ENCODE measurements at regions not wholly inside any gene's neighbourhood (a gene's known extent, or its start where the extent isn't known, plus 50 kb on each side); places are given as distances from the start of the nearest gene placed in this dataset.

DNA sequence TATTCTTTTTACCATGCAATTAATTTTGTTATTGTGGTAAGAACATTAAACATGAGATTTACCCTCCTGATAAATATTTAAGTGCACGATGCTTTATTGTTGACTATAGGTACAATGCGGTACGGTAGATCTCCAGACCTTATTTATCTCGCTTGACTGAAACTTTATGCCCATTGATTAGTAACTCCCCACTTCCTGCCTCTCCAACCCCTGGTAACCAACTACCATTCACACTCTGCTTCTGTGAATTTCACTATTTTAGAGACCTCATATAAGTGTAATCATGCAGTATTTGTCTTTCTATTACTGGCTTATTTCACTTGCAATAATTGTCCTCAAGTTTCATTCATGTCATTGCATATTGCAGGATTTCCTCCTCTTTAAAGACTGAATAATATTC is 195.7 kb upstream of the ID2 start:
- DNase-seq (ENCODE audit: low spot score), result no peak

GRCh38 chr2:8487461-8487932 is 194.4 kb upstream of the ID2 start:
- DNase-seq (ENCODE audit: low spot score), result no peak

DNA sequence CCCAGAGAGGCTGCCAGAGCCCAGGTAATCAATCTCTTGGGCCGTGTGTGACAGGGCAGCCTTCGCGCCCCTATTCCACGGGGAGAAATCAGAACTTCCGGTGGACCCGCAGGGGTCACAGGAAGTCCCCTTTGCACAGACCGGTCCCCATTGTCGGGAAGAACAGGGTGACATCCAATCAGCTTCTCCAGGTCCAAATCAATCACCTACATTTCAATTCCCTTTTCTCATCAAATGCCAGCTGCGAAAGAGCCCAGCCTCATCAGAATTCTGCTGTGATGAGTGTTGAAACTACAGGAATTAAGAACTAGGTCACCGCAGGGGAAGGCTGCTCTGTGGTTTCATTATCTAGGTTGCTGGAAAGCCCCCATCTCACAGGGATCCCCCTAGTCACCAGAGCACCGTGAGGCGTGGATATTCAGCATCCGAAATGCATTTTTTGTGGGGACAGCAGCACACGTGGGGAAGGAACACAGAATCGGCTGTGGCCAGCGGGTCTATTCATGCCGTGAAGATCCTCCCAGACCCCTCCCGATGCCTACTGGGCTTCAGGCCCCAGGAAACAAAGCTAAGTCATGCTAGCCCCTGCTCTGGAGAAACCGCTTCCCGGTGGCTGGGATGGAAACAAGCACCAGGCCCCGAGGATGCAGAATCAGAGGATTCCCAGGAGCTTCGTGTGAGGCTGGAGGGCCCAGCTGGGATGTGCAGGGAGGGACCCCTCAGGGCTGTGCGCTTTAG is 193.7 kb upstream of the ID2 start:
- no peak for DNase-seq (ENCODE audit: low spot score)

DNA sequence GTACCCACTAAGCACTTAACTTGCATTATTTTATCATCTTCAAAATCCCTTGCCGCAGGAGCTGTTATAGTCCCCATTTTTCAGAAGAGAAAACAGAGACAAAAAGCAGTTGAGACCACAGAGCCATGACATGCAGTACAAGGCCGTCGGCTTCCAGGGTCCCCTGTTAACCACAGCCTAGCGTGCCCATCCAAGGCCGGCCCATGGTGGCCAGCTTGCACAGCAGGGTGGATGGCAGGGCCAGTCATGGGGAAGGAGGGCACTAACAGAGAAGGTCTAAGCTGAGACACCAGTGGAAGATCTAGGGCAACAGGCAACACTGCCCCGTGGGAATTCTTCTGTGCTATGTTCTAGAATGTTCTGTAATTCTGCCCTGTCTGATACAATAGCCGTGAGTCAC is 192.6 kb upstream of the ID2 start:
- DNase-seq (ENCODE audit: low spot score), result no peak

GRCh38 chr2:8489751-8490150 is 192.1 kb upstream of the ID2 start:
- no peak for DNase-seq (ENCODE audit: low spot score)

DNA sequence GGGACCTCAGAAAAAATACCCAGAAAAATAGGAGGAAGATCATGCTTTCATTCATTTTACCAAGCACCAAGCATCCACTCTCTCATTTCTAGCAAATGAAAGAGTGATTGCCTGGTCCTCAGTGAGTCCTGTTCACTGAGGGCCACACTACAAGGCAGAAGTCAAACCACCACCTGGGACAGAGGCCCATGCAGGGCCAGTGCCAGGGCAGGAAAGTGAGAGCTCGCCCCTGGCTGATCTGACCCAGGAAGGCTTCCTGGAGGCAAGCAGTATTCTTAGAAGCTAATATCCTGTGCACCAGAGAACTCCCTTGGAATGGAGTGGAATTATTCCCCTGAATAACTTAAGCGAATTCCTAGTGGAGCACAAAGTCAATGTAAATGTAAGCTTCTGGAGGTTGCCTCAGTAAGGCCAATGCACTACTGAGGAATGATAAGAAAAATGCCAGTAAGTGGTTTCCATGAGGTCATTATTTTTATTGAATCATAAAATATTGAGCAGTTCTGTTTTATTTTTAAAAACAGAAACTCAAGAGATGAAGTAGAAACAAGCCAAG is 191.6 kb upstream of the ID2 start:
- DNase-seq (ENCODE audit: low spot score), result peak; percentile 37

DNA sequence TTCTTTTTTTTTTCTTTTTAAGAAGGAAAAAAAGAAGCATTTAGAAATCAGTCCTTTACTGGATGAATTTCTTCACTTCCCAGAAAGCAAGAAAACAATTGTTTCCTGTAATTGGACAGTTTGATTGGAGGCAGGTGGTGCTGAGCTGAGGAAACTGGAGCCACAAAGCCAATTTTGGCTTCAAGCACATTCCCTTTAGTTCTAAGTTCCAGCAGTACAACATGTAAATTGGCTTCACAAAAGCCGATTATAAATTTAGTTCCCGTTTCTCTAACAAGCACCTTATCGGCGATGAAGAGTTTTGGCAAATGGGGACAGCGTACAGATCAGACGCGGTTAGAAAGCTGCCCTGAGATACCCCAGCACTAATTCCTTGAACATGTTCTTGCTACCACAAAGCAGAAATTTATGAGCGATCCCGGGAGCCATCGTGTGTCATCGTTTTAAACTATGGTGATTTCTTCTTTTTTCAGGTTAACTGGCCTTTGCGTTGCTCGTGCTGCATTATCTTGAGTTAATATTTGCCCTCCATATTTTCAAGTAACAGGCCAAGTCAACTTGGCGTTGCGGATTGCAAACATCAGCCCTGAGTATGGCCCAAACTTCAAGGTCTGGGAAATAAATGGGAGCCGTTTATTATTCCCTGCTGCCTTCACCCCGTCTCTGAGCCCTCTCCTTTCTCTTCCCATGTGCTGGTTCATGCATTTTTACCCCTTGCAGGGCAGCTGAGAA is 190.4 kb upstream of the ID2 start:
- DNase-seq (ENCODE audit: low spot score), result no peak

GRCh38 chr2:8494151-8494550 is 187.7 kb upstream of the ID2 start:
- no peak for DNase-seq (ENCODE audit: low spot score)

GRCh38 chr2:8494589-8494988 is 187.3 kb upstream of the ID2 start:
- DNase-seq (ENCODE audit: low spot score), result no peak

GRCh38 chr2:8495189-8495989 is 186.5 kb upstream of the ID2 start:
- DNase-seq (ENCODE audit: low spot score), result no peak

DNA sequence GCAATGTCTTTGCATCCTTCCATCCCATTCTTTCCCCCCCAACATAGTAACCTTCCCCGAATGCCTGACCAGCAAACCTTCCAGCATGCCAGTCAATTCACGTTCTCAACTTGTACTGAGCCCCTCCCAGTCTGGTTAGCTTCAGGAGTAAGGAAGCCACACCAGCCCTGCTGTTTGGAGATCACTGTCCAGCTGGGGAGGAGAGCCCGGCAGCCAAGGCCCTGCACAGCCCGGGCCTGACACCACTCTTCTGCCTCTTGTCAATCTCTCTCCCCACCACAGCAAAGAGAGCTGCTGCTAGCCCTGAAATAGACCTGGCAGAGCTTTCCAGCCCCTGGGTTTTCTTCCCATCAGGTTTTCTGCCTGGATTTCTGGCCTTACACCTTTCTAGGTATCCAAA is 185.8 kb upstream of the ID2 start:
- DNase-seq (ENCODE audit: low spot score), result peak; percentile 29

GRCh38 chr2:8496617-8497016 is 185.2 kb upstream of the ID2 start:
- no peak for DNase-seq (ENCODE audit: low spot score)

- DNase-seq (ENCODE audit: low spot score), result no peak
These were observed 182.9 kb upstream of the ID2 start for GRCh38 chr2:8498994-8499393.

DNA sequence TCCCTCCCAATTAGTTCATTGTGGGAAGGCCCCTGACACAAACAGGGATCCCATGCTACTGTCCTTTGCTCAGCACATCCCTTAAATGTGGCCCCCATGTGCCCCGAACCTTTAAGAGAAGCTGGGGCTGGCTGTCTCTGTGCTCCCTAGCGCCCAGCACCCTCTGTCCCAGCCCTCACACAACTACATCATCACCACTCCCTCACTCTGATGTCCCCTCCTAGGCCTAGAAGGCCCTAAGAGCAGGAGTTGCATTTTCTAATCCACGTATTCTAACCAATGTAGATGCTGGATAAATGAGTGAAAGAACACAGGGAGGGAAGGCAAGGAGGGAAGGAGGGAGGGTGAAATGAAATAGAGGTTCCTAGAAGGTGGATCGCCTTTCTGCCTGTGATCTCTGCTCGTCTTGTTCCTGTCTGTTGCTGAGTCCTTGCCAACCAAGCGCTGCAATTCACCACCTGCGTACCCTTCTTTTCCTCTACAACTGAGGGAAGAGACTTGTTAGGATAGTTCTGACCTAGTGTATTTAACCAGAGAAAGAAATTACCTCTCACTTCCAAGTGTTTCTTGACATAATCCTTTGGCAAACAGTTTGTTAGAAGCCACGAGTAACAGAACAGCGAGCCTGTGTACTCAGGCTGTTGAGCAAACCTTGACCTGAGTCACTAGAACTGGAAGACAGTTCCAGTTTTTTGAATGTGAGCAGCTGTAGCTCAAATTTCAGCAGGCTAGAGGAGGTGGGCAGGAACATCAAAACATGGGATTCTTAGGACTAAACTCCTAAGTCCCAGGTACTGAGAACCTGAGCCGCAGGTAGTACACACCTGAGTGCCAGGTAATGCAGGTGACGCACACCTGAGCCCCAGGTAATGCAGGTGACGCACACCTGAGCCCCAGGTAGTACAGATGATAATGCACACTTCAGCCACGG is 181.5 kb upstream of the ID2 start:
- no peak for DNase-seq (ENCODE audit: low spot score)

DNA sequence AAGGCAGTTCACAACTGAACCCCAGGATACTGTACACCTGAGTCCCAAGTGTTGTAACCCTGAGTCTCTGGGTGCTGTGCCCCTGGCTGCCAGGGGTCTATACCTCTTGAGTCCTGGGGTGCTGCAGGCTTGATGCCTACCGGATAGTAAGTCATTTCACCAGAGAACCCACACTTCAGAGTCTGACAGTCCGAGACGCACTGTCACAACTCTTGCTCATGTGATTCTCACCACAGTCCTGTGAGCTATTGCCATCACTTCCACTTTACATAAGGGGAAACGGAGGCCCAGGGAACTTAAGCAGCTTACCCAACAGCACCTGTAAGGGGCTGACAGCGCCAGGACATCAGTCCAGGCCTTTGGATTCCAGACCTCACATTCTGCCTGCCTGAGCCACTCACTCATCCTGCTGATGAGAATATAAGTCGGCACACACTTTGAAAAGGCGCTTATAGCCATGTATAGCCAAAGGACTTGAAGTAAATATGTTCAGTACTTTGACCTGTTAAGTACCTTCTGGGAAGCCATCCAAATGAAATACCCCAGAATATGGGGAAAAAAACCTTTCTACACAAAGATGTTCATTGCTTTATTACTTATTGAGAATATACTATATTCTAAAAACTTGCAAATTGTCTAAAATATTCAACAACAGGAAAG is 180.7 kb upstream of the ID2 start:
- no peak for DNase-seq (ENCODE audit: low spot score)

- no peak for DNase-seq (ENCODE audit: low spot score)
These were observed 179.5 kb upstream of the ID2 start for GRCh38 chr2:8502316-8502715.

DNA sequence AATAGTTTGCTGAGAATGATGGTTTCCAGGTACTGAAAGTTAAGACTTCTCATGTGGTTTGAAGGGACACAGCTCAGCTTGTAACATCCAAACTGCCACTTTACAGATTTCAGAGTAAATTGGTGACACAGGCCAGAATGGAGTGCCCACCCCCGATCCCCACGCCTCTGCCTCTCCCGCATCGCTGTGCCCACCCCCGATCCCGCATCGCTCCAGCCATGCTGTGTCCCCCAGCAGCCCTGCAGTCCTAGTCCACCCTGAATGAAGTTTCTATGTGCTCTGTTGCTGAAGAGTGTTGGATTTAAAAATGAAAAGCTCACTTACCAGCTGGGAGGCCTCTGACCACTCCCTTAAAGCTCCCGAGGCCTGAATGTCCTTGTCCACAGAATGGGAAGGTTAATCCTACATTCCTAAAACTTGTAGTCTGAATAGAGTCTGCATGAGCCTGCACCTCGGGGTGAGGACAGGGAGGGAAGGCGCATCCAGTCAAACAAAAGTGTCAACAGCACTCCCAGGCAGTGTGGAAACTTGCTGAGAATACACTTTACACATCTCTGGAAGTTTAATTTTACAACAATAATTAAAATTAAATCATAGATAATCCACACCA is 176.4 kb upstream of the ID2 start:
- DNase-seq (ENCODE audit: low spot score), result no peak

DNA sequence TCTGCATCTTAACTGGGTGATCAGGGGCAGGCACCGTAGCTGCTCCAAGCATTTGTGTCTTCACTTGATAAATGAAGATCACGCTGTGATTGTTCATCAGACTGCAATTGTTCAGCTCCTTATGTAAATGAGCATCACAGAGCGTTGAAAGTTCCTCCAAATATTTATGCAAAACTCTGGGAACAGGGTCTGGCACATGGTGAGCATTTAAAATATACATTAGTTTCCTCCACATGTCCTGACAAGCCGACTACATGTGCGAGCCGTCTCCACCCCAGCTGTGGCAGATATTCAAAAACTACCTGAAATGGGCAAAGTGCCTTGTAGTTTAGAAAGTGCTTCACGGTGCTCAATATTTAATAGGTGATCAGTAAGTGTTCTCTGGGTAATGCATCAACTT is 175.1 kb upstream of the ID2 start:
- DNase-seq (ENCODE audit: low spot score), result no peak

DNA sequence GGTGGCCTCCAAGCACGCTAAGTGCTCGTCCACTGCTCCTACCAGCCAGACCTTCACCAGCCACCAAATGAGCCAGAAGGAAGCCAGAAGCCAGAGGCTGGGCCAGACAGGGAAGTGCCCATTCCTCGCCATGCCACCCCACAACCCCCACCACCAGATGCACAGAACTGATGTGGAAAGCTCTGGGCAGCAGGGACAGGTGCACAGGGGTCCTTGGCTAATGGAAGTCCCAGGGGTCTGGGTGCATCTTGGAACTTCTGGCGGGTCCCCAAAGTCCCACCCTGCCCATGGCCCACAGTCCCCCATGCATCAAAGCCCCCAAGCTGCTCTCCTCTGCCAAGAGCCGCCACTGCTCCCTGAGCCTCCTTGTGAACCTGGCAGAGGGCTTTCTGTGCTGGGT is 173.1 kb upstream of the ID2 start:
- no peak for DNase-seq (ENCODE audit: low spot score)

DNA sequence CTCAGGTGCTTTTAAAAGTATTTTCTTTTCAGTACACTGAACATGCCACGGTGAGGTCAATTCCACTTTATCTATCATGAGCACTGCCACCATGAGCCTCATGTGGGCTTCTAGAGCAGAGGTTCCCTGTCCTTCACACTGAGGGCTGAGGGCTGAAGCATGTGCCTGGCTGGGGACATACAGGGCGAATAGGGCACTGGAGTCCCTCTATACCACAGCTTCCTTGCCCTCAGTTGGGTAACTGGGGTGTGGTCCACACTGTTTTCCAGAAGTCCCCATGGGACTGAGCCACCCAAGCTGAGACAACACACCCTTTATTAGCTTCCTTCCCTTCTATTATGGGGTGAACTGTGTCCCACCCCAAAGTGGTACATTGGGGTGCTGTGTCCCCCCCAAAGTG is 172.2 kb upstream of the ID2 start:
- DNase-seq (ENCODE audit: low spot score), result no peak
